C4-2B (cell line): ENCODE measurements at regions not wholly inside any gene's neighbourhood (a gene's known extent, or its start where the extent isn't known, plus 50 kb on each side); places are given as distances from the start of the nearest gene placed in this dataset.
A peak's percentile ranks its signal among the peaks of the same experiment; 100 is the strongest.

ENCODE experiments used
- H3K27ac ChIP-seq: fragments of 450-650 bp; 2 replicates; pipeline ENCODE4 v1.5.1; 2017
- ZFX ChIP-seq: fragments of 450-650 bp; IDR thresholded peaks from 2 replicates; pipeline ENCODE4 v1.6.1; 2017
- TF ChIP-seq, protein P1 (sequence below): fragments of 450-650 bp; conservative IDR thresholded peaks from 2 replicates; pipeline ENCODE4 v1.5.1; 2017; ENCODE audit warnings: mild to moderate bottlenecking

GRCh38 chr21:36579898-36580297 lies 100.0 kb upstream of the CLDN14 start:
- TF ChIP-seq, protein P1, sequence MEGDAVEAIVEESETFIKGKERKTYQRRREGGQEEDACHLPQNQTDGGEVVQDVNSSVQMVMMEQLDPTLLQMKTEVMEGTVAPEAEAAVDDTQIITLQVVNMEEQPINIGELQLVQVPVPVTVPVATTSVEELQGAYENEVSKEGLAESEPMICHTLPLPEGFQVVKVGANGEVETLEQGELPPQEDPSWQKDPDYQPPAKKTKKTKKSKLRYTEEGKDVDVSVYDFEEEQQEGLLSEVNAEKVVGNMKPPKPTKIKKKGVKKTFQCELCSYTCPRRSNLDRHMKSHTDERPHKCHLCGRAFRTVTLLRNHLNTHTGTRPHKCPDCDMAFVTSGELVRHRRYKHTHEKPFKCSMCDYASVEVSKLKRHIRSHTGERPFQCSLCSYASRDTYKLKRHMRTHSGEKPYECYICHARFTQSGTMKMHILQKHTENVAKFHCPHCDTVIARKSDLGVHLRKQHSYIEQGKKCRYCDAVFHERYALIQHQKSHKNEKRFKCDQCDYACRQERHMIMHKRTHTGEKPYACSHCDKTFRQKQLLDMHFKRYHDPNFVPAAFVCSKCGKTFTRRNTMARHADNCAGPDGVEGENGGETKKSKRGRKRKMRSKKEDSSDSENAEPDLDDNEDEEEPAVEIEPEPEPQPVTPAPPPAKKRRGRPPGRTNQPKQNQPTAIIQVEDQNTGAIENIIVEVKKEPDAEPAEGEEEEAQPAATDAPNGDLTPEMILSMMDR = no peak
- no peak for TF ChIP-seq ZFX
- H3K27ac ChIP-seq = no peak overlapping the region

- TF ChIP-seq, protein P1 = no peak
- TF ChIP-seq ZFX = no peak
- H3K27ac ChIP-seq = no peak overlapping the region
Measured at GRCh38 chr21:36582271-36582670, 102.3 kb upstream of the CLDN14 start.

GRCh38 chr21:36583591-36583990 lies 103.7 kb upstream of the CLDN14 start:
- no peak overlapping the region for H3K27ac ChIP-seq
- TF ChIP-seq ZFX = no peak
- TF ChIP-seq, protein P1 = no peak

DNA sequence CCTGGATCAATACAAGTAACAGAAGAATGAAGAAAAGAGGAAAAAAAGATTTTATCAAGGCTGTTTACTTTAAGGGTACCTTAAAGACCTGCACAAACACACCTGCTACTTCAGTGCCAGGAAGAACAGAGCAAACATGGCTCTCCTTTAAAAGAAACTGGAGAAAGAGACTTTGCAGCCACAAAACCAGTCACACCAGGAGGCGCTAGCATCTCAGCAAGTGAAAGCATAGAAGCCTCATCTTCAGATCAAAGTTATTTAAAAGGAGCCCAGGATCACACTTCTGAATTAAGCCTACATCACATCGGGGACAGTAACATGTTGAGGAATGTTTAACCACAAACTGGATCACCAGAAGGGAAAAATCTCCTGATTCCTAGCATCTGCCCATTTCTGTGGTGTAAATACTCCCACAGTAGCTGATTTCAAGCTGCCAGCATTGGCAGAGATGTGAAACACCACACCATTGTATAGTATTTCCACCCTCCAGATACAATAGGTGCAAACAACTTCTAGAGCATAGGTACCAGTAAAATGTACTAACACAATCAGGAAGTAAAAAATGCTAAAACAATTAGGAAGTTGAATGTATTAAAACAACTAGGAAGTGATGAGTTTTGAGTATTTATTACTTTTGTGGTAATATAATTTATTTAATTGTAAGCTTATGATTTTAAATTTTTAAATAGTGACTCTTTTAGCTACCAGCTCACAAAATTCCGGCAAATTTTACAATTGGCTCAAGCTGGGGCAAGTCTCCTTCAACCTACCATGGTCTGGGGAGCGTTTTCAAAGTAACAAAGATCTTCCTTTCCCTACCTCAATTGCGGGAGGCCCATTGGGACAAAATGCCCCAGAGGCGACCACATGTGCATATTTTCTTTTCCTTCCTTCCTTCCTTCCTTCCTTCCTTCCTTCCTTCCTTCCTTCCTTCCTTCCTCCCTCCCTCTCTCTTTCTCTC lies 105.3 kb upstream of the CLDN14 start:
- TF ChIP-seq, protein P1 = peak; percentile 64
- no peak for TF ChIP-seq ZFX
- H3K27ac ChIP-seq = no peak overlapping the region

DNA sequence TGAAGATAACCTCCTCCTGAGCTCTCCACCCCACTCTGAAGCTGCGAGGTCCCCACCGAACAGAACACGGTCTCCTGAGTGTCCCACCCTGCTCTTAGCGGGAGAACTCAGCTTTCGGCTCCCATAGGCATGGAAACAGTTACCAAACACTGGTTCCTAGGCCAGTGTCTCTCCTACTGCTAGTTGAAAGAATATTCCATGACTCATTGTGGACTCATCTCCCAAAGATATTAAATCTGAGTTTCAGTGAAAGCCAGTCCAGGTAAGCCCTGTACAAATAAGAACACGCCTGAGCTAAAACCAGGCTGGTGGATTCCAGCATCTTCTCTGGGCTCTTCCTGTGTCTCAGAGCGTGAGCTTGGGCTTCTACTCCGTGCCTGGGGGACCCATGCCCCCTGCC lies 107.5 kb upstream of the CLDN14 start:
- TF ChIP-seq, protein P1 = no peak
- no peak for TF ChIP-seq ZFX
- H3K27ac ChIP-seq = no peak overlapping the region

DNA sequence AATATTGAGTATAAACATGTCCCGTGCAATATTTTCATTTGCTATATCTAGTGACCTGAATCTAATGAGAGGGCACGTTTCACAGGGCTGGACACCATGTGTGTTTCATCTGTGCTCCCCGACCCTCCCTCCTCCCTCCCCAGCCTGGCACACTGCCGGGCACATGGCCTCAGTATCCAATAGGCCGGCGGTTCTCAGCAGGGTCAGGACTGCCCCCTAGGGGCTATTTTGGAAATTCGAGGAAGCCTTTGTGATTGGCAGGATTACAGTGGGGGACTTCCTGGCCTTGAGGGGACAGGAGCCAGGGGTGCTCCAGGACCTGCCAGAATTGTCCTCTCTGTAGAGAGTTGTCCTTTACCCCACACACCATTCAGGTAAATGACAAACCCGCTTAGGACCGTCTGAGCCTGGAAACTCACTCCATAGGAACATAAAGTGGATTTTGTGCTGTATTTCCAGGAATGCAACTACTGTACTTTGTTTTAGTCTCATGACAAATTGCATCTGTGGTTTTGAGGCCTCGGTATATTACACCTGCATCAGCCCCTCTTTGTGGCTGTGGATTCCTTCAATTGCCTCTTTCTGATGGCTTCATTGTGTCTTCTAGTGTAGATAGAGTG lies 109.5 kb upstream of the SIM2 start:
- no peak overlapping the region; the same call in 1 of the 2 replicates for H3K27ac ChIP-seq
- TF ChIP-seq, protein P1 = peak; percentile 84
- TF ChIP-seq ZFX = no peak
